ENCODE measurements at regions not wholly inside any gene's neighbourhood (a gene's known extent, or its start where the extent isn't known, plus 50 kb on each side); places are given as distances from the start of the nearest gene placed in this dataset.

DNA sequence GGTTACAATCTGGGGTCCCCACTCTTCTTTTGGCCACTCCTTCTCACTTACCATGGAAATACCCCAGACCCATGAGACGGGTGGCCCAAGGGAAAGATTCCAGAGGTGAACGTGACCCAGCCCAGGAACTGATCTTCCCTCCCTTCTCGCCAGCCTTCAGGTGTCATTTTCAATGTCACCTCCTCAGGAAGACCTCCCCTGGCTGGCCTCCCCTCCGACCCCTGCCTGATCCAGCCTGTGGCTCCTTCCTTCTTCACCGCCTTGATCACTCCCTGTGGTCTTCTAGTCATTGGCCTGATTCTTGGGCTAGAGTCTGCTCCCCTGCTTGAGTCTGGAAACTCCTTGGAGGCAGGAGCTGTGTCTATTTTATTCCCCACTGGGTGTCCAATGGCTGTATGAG is 146.1 kb downstream of the SMAD6 start (continued):
- no peak for TF ChIP-seq ZNF274 (IDR thresholded peaks at IDR 0.05; ENCODE audit: borderline replicate concordance, extremely low read depth, low read length)
- no peak for TF ChIP-seq POLR2A (IDR thresholded peaks at IDR 0.05; ENCODE audit: control extremely low read depth in 1 of 2, low read depth in 2 of 2, low read length in 2 of 2)
- TF ChIP-seq ATF3 (IDR thresholded peaks at IDR 0.05; ENCODE audit: insufficient read depth, low read depth, low read length), result no peak
- no peak for TF ChIP-seq CTBP2 (IDR thresholded peaks at IDR 0.05; ENCODE audit: borderline replicate concordance, insufficient read depth, insufficient read length, low read length)
- TF ChIP-seq TCF12 (IDR thresholded peaks at IDR 0.05; ENCODE audit: low read depth, low read length), result no peak
- TF ChIP-seq, protein P1, sequence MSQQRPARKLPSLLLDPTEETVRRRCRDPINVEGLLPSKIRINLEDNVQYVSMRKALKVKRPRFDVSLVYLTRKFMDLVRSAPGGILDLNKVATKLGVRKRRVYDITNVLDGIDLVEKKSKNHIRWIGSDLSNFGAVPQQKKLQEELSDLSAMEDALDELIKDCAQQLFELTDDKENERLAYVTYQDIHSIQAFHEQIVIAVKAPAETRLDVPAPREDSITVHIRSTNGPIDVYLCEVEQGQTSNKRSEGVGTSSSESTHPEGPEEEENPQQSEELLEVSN (IDR thresholded peaks at IDR 0.05), result no peak
